CD4-positive, alpha-beta T cell treated with Interleukin-6 for 4 hours (primary cell): ENCODE measurements at regions not wholly inside any gene's neighbourhood (a gene's known extent, or its start where the extent isn't known, plus 50 kb on each side); places are given as distances from the start of the nearest gene placed in this dataset.
"Not testable (repeated sequence)": the region's sequence is repeated elsewhere in the genome, so short reads cannot be mapped to it uniquely, and the experiment has no call there.

ENCODE experiments used
- DNase-seq: peaks from one replicate; pipeline ENCODE4 v3.0.0-alpha.2; 2020; ENCODE audit warnings: mixed read lengths

DNA sequence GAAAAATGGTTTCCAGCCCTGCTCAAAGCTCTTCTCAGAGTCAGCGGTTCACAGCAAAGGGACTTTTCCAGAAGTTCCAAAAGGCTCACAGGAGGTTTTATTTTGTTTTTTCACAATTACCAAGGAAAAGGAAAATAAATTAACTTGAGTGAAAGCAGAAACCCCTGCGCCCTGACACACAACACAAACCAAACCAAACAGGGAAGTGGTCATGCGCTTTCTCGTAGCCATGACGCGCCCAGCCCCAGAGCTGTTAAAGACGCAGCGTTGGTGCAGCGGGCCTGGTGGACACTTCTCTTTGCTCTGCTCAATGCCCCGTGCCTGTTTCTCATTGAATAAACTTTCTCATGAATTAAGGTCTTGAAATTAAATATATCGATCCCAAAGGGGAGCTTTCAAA is 134.4 kb upstream of the LYZL2 start:
- no peak for DNase-seq

DNA sequence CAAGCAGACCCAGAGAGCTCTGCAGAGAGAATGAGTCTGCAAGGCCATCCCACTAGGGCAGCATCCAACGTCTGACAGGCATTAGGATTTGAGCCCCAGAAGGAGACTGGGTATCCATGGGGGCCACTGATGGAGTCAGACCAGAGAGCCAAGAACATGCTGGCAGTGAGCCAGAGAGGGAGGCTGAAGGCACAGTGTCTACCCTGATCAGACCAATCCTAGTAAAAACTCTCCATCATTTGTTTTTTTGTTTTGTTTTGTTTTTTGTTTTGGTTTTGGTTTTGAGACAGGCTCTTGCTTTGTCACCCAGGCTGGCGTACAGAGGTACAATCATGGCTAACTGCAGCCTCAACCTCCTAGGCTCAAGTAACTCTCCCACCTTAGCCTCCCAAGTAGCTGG is 133.1 kb upstream of the LYZL2 start:
- DNase-seq, result no peak

DNA sequence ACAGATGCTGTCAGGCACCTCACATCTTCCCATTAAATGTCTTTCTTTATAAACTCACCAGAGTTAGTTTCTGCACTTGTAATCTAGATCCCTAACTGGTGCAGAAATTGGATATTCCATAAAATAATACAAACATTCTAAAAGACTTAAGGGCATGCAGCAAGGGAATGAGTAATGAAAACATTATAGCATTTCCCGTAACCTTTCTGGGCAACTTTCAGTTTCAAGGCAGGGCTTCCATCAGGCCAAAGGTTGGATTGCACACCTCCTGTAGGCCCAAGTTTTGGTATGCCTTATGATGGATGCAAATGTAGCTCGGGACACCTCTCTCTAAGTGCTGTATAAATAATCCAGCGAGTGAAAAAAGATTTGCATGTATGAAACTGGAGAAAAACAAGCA is 129.9 kb upstream of the LYZL2 start:
- DNase-seq, result no peak

DNA sequence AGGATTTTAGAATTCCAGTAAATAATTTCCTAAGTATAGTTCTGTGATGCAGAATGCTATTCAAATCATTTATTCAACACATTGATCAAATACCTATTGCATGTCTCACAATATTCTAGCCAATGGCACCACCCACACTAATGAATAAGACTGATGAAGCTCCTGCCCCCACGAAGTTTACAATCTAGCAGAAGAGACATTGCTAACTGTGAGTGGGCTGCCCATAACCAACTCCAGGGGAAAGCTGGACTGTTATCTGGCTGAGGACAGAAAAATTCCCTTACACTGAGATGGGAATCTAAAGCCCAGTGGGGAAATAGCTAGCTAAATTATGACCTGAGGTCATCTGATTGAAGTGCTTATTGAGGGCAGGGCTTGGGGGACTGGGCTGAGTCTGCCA is 128.8 kb upstream of the LYZL2 start:
- no peak for DNase-seq

DNA sequence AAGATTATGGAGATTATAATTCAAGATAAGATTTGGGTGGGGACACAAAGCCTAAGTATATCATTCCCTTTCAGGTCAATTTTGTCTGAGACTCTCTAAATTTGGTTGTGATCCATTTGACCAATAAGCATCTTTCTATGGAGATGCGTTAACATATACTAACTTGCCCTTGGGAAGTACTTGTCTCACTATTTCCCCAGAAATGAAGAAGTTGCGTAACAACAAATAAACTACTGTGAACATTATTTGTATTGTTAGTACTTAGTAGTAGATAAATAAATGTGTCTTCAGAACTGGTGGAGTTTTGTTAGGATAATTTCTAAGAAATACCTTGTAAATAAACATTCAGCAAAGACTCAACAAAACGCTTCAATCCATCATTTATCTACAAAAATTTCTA is 127.3 kb upstream of the LYZL2 start:
- no peak for DNase-seq

DNA sequence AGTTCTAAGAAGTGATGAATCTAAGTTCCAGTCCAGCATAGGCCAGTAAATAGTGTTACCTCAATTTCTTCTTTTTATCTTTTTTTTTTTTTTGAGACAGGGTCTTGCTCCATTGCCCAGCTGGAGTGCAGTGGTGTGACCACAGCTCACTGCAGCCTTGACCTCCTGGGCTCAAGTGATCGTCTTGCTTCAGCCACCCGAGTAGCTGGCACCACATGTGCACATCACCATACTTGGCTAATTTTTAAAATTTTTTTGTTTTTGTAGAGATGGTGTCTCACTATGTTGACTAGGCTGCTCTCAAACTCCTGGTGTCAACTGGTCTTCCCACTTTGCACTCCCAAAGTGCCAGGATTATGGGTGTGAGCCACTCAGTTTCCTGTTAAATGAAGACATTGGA is 126.6 kb upstream of the LYZL2 start:
- DNase-seq, result no peak

DNA sequence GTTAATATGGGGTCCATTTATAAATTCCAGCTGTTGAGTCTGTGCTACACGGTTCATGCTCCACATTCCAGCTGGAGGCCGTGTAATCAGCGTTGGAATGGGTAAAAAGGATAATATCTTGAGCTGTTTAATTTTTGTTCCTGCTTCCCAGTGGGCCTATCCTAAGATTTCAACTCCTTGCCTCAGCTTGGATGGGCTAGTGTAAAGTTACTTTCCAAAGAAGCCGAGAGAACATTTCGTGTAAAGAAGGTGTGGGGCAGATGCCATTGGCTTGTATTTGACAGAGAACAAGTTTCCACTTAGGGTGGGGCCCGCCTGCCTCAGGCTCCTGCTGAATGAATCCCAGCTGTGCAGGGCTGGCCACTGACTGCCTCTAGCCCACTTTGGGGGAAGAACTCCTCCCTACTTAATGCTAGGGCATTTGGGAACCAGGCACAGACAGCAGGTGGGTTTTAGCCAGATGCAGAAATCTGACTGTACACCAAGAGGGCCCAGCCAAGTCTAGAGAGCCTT is 125.9 kb upstream of the LYZL2 start:
- no peak for DNase-seq

DNA sequence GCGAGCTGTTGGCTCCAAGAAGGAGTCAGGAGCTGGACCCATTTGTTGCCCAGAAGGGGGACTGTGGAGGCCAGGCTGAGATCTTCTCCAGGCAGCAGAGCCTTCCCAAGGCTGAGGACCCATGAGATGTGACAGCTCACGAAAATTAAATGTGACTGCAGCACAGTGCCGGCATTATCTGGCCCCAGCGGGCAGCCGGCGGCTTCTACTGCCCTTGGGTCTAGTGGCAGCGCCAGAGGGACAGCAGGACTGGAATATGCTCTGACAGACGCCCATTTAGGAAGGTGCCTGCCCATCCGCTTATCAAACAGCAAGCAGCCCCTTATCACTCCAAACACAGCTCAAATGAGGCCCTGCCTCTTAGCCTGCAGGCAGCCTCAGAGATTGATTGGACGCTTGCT is 122.9 kb upstream of the LYZL2 start:
- no peak for DNase-seq

DNA sequence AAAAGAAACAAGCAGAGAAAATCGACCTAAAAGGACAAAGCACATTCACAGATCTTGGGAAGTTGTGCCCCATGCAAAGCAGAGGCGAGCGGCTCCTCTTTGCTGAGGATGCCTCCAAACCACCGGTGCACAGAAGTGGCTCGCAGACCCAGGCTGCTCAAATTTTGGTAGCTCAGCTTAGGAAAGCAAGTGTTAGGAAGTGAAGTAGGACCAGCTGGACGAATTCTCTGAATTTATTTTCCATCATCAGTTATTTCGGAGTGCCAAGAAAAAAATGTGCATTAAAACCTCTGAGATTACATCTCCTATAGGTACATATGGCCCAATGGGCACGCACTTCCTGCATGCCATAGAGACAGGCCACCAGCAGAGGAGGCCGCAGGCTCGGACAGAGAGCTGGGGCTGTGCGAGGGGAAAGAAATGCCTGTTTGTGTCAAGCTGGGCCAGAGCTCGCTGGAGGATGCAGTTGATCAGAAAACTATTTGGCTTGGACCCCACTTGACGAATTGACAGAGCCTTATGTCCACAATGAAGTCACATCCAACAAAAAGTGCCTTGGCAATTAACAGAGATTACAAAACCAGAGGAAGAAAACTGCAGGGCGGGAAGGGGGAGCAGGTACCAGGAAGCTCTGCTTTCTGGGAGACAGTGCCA is 122.3 kb upstream of the LYZL2 start:
- DNase-seq, result peak; percentile 77

DNA sequence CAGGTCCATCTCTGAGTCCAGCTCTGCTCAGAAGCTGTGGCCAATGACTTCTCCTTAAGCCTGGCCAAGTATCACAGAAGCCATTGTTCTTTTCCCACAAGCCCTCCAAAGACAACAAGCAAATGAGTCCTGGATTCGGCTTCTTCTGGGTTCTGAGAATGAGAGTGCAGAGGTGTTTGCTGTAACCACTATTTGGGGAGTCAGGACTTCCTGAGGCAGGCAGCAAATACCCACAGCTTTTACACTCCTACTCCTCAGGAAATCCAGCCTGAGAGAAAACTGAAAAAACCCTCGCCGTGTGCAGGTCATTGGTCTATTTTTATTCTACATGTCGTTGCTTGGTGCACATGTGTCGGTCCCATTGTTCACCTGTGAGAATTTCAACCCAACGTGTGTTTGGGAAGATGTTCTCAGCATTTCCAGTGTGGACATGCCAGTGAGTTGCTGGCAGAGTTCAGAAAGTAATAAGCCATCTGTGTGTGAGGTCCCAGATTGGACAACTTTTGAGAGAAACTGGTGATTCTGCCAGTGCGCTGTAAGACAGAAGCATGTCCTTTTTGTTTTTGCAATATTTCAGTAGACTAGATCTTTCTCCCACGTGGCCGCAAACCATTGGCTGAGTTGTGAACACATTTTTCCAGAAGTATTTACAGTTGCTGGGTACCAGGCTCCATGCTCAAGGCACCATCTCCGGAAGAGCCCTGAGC is 121.6 kb upstream of the LYZL2 start:
- DNase-seq, result no peak

DNA sequence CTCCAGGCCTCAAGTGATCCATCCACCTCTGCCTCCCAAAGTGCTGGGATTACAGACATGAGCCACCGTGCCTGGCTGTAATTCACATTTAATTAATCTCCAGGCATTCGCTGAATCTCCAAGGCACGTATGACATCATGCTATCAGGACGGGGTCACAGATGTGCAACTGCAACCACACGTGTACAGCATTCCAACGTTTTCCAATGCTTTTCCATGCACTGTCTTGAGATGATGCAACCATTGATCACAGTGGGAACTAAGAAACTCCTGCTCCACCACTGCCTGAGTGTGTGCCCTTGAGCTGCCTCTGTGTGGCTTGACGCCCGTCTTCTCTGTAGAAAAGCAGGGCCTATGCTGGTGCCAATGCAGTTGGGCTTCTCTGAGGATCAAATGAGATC is 119.8 kb upstream of the LYZL2 start:
- DNase-seq, result no peak

DNA sequence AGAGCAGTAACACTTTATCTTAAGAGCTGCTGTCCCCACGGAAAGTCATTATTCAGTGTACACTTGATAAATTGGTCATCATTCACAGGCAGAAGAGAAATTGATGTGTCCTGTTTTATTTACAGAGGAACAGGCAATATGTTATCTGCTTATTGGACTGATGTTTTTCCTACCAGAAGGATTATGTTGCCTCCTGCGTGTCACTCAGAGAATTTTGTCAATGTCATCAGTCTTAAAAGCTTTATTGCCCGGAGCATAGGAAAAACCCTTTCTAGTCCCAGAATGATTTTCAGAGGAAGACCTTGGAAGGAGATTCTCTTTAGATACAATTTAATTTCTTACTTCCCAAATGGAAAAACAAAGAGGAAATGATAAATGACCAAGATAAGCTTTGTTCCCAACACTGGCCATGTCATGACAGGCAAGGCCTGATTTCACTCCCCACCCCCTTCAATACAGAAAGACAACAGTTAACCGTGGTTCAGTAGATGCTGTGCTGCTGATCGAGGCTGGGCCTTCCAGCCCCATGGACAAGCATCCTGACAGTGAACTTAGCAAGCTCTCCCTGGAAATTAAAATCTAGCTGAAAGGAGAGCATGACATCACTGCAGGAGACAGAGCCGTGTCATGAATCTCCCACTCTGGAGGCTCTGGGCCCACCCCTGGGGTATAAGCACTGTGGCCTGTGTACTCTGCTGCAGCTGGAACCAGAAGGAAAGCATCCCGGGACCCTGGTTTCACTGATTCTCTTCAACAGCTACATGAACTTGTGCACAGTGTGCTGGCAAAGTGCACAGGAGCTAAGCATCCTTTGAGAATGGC is 118.8 kb upstream of the LYZL2 start:
- DNase-seq, result no peak

DNA sequence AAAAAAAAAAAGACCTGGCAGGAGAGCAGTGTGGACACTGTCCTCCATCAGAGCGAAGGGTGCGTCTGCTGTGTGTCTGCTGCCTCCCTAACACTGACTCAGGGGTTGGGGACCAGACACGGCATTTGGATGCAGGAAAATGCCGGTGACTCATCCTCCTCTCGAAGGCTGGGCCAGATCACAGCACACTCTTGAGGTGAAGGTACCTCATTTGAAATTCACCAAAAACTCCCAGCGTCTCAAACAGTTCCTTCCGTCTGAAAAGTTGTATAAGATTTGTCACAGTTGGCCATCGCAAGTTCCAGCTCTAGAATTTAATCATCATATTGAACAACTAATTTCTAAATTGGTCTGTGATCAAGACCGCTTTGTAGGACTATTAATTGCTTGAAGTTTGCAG is 118.1 kb upstream of the LYZL2 start:
- peak; percentile 51 for DNase-seq

DNA sequence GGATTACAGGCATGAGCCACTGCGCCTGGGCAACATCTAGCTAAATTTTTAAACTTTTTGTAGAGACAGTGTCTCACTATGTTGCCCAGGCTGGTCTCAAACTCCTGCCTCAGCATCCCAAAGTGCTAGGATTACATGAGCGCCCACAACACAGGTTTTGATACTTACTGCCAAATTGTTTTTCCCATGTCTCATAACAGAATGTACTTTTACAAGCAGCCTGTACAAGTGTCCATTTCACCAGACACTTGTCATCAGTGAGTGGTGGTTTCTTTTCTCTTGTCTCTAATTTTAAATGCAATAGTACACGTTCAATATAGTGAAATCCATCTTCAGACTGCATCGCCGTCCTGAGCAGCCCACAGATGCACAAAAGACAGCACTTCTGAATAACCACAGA is 116.4 kb upstream of the LYZL2 start:
- DNase-seq, result no peak

DNA sequence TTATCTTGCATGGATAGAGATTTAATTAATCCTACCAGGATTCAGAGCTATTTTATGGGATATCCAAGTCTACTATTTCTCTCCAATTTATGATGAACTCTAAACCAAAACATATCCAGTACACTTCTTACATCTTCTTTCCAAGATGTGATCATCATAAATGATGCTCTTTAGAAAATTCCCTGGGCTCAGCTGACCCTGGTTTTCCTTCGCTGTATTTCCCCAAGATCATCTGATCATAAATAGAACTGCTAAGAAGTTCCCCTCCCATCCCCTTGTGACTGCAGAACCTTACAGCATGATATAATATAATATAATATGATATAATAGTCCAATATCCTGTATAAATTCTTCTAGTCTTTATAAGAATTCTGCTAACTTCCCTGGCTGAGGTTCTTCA is 114.6 kb upstream of the LYZL2 start:
- no peak for DNase-seq

DNA sequence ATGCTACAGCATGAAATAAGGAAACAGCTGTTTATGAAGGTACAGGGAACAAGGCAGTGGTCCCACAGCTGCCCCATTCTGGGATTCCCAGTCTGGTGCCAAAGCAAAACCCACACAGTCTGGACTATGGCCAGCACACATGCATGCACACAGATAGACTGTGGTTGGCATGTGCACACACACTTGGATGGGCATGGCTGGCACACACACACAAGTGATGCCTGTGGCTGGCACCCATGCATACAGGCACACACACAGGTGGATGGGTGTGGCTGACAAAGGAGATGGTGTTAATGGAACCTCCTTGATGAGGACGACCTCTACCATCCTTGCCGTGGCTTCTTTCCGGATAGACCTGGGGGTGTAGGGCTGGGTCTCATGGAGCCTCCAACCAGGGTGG is 114.0 kb upstream of the LYZL2 start:
- DNase-seq, result no peak

DNA sequence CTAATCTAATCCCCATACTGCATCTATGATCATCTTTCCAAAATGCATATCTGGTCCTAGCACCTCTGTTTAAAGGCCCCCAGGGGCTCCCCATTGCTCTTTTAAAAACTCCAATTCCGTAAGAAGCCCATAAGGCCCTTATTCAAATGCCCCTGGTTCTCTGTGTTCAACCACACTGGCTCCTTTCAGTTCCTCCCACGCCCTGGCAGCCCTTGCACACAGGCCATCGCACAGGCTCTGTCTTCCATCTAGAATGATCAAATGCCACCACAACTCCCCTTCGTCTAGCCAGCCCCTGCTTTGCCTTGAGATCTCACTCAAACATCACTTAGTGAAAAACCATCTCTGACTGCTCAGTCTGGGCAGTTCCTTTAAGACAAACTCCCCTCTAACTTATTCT is 112.9 kb upstream of the LYZL2 start:
- DNase-seq, result no peak

DNA sequence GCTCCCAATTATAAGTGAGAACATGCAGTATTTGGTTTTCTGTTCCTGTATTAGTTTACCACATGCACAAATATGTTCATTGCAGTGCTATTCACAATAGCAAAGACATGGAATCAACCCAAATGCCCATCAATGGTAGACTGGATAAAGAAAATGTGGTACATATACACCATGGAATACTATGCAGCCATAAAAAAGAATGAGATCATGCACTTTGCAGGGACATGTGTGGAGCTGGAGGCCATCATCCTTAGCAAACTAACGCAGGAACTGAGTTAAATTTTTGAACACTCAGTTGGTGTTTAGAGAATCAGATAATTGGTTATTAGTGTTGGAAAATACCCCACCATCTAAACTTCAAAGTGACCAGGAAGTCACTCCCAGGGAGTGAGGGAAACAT is 111.2 kb upstream of the LYZL2 start:
- DNase-seq, result not testable (repeated sequence)

DNA sequence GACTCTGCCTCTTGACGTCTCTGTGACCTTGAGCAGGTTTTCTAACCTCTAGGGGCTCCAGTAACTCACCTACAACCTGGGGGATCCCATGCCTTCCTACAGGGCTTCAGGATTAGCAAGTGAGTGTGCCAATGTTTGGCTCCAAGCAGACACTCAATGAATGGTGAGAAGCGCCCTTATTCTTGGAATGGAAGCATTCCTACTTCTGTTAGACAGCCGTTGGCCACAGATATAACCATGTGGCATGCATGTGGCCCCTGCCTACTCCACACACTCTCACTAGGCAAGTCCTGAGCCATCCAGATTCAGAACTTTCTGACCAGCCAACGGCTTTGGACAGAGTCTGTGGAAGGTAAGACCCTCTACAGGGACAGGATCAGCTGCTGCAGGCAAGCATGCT is 108.9 kb upstream of the LYZL2 start:
- DNase-seq, result no peak

DNA sequence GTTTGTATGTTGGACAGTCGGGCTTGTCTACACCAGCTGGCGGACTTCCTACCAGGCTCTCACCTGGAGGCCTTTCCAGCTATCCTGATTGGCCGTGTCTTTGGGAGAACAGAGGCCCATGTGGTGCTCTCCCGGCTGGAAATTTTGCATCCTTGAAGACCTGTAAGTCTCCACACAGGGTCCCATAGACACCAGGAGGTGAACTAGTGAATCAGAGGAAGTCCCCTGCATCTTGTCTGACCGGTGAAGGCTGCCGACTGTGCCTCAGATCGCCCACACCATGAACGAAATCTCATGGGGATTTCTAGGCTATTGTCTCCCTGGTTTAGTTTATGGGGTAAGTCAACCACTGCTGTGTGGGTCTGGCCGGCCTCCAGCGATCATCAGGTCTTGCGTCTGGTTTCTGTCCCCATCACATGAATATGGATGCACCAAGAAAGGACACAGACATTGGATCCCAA is 108.4 kb upstream of the LYZL2 start:
- no peak for DNase-seq

DNA sequence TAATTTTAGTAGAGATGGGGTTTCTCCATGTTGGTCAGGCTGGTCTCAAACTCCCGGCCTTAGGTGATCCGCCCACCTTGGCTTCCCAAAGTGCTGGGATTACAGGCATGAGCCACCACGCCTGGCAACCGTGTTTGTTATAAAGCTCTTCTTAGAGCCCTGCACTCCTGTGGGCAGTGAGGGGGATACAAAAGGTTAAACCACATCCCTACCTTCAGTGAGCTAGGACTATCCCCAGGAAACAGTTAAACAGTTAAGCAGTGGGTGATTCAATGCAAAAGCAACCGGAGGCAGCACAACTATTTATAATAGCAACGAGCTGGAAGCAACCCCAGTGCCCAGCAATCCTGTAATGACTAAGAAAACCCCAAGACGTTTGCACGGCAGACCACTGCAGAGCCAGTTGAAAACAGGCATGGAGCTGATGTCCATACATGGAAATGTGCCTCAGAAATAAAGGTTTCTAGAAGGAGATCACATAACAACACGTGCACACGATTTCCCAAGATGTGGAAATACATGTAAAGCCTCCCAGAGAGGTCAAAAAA is 107.2 kb upstream of the LYZL2 start:
- DNase-seq, result no peak

DNA sequence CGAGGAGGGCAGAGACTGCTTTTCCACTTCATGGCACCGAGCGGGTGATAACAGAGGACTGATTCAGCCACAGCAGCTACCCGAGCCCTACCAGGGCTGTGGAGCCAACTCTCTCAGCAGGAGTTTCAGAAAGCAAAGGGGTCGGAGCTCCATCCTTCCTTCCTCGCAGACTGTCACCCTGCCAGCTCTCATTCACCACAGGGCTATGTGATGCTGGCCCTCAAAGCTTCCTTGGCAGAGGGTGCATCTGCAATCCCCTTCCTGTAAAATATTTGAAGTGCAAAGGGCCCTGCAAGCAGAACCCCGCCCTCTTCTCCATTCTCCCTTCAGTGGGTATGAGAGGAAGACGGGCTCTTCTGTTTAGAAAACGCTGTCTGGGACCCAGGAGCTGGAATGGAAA is 105.3 kb upstream of the LYZL2 start:
- DNase-seq, result no peak

DNA sequence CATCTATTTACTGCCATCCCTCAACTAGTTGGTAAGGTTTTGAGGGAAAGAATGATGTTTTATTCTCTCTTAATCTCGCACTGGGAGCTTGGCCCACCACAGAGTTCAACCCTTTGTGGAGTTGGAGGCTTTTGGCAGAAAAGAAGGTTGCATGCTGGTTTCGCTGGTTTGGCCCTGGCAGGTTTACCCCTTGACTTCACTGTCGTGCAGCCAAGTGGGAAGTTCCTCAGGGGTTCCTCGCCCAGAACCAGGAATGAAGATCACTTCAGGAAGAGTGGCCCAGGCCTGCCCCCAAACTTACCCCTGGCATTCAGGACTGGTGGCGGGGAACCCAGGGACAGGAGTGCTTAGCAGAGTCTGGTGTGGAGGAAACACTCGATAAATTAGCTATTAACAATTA is 103.1 kb upstream of the LYZL2 start:
- no peak for DNase-seq

DNA sequence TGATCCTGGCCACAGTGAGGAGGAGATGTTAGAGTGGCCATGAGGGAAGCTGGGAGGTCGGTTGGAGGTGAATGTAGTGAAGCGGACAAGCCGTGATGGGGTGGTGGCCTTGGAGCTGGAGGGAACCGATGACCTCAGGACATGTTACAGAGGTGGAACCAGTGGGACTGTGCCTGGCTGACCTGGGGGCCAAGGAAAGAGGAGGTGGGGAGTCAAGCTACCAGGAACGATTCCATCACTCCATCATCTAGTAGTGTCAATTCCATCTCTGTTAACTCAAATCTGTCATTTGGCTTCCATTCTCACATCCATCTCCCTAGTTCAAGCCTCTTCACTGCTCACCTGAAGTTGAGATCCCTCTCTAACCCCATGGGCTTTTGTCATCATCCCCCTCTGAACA is 102.4 kb upstream of the LYZL2 start:
- DNase-seq, result no peak
